Esophagus muscularis mucosa (tissue), 4 donors: ENCODE measurements at regions not wholly inside any gene's neighbourhood (a gene's known extent, or its start where the extent isn't known, plus 50 kb on each side); places are given as distances from the start of the nearest gene placed in this dataset.

Experiments
- DNase-seq: peaks from one replicate; pipeline ENCODE4 v3.0.0-alpha.2; 2017; ENCODE audit errors: extremely low spot score
- H3K27ac ChIP-seq, 4 donors: fragments of 200-600 bp; sonication (generic); replicated peaks in 1 of 4; 1 replicate in 3 of 4; 2 replicates in 1 of 4; pipeline ENCODE4 v1.5.1; 2016 to 2019; ENCODE audit warnings: mild to moderate bottlenecking in 1 of 4
- H3K27me3 ChIP-seq, 4 donors: fragments of 200-600 bp; sonication (generic); one replicate each; pipeline versions ENCODE4 v1.5.1 to v1.6.0; 2016 to 2019
- H3K36me3 ChIP-seq, 4 donors: fragments of 200-600 bp; sonication (generic); one replicate each; pipeline ENCODE4 v1.5.1; 2016 to 2019
- H3K4me1 ChIP-seq, 4 donors: fragments of 200-600 bp; sonication (generic); one replicate each; pipeline ENCODE4 v1.5.1; 2016 to 2019
- H3K4me3 ChIP-seq, 4 donors: fragments of 200-600 bp; sonication (generic); 1 replicate in 2 of 4; 2 replicates in 2 of 4; pipeline ENCODE4 v1.5.1; 2016 to 2019; ENCODE audit warnings: mild to moderate bottlenecking in 4 of 4, moderate library complexity in 1 of 4
- H3K9me3 ChIP-seq, 4 donors: fragments of 200-600 bp; sonication (generic); 1 replicate in 3 of 4; 2 replicates in 1 of 4; pipeline ENCODE4 v1.5.1; 2016 to 2019
- EP300 ChIP-seq: sonication (generic); formaldehyde crosslinking; IDR thresholded peaks from one replicate; pipeline ENCODE4 v1.6.1; 2017; ENCODE audit warnings: antibody characterized with exemption
- POLR2A ChIP-seq: fragments of 450-650 bp; IDR thresholded peaks from one replicate; pipeline ENCODE4 v1.6.1; 2017; ENCODE audit warnings: antibody characterized with exemption, moderate library complexity, mild to moderate bottlenecking, low read depth
- POLR2AphosphoS5 ChIP-seq, 2 donors: sonication (generic); formaldehyde crosslinking; IDR thresholded peaks; one replicate each; pipeline ENCODE4 v1.6.1; 2017; ENCODE audit warnings: antibody characterized with exemption in 2 of 2
- WGBS: methylation state at CpG from one replicate; pipeline ENCODE4 v1.1.5; 2018; 5-methylcytosine and 5-hydroxymethylcytosine counted together
- intact Hi-C: fragments of 100-400 bp; cut with DNase I; formaldehyde crosslinking; loops from one replicate; pipeline ENCODE4 v1.15.1; 2023
- TF ChIP-seq, protein P1 (sequence below), 3 experiments: fragments of 200-600 bp in 2 of 3; fragments of 450-650 bp in 1 of 3; sonication (generic) in 2 of 3; IDR thresholded peaks; one replicate each; pipeline ENCODE4 v1.5.1; 2017 to 2019; ENCODE audit warnings: antibody characterized with exemption in 3 of 3, mild to moderate bottlenecking in 2 of 3, moderate library complexity in 1 of 3

DNA sequence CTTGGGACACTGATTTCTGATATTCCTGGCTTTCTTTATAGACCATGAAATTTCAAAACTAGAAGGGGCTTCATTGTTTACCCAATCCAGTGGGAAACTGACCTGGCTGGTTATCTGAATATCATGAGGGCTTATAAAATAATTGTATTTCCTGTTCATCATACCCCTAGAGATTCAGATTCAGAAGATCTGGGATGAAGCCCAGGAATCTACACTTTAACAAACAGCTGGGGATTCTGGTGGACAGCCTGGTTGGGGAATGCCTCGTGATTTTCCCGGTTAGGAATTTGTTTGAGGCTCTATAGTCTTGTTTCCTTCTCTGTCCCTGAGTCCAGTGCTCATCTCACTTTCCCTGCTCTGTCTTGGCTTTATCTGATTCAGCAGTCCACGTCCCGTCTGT, 110.3 kb downstream of the ADRA2A start:
- no peak overlapping the region for H3K4me3 ChIP-seq
- H3K27me3 ChIP-seq: no peaks in the 10 kb centered on the region
- no peaks in the 10 kb centered on the region for H3K4me1 ChIP-seq
- H3K9me3 ChIP-seq: no peaks in the 10 kb centered on the region
- H3K27ac ChIP-seq: no peak overlapping the region
- TF ChIP-seq POLR2A: no peak
- TF ChIP-seq EP300: no peak
- TF ChIP-seq, protein P1, sequence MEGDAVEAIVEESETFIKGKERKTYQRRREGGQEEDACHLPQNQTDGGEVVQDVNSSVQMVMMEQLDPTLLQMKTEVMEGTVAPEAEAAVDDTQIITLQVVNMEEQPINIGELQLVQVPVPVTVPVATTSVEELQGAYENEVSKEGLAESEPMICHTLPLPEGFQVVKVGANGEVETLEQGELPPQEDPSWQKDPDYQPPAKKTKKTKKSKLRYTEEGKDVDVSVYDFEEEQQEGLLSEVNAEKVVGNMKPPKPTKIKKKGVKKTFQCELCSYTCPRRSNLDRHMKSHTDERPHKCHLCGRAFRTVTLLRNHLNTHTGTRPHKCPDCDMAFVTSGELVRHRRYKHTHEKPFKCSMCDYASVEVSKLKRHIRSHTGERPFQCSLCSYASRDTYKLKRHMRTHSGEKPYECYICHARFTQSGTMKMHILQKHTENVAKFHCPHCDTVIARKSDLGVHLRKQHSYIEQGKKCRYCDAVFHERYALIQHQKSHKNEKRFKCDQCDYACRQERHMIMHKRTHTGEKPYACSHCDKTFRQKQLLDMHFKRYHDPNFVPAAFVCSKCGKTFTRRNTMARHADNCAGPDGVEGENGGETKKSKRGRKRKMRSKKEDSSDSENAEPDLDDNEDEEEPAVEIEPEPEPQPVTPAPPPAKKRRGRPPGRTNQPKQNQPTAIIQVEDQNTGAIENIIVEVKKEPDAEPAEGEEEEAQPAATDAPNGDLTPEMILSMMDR (IDR thresholded peaks at IDR 0.05): no peak
- TF ChIP-seq POLR2AphosphoS5 (IDR thresholded peaks at IDR 0.05): no peak
- no peaks in the 10 kb centered on the region for H3K36me3 ChIP-seq
- no peak for DNase-seq
- intact Hi-C loops: no loop called here
- 56% methylated on average over 4 of the region's 4 CpGs for WGBS

DNA sequence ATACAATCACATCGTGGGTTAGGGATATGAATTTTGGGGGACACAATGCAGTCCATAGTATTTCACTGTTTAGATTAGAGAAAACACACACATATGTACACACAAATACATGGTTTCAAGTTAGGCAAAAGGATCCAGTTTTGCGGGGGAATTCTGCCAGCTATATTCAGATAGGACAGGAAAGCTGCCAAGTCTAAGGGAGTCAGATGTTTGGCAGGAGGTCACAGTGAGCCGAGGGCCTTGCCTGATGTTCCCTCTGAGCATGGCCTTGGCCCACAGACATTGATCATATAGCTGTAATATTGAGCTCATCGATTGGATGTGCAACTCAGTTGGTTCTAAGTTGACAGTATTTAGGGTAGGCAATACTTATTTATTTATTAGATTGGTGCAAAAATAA, 122.8 kb downstream of the ADRA2A start:
- no peaks in the 10 kb centered on the region for H3K9me3 ChIP-seq
- TF ChIP-seq POLR2A (no peak), POLR2AphosphoS5 (IDR thresholded peaks at IDR 0.05) (no peak), EP300 (no peak)
- TF ChIP-seq, protein P1 (IDR thresholded peaks at IDR 0.05): no peak
- no peak overlapping the region for H3K27ac ChIP-seq
- no peak for DNase-seq
- H3K36me3 ChIP-seq: no peaks in the 10 kb centered on the region
- H3K4me1 ChIP-seq: no peaks in the 10 kb centered on the region
- intact Hi-C loops: no loop called here
- no peaks in the 10 kb centered on the region for H3K27me3 ChIP-seq
- no peak overlapping the region for H3K4me3 ChIP-seq
- 77% methylated on average over 4 of the region's 4 CpGs for WGBS

DNA sequence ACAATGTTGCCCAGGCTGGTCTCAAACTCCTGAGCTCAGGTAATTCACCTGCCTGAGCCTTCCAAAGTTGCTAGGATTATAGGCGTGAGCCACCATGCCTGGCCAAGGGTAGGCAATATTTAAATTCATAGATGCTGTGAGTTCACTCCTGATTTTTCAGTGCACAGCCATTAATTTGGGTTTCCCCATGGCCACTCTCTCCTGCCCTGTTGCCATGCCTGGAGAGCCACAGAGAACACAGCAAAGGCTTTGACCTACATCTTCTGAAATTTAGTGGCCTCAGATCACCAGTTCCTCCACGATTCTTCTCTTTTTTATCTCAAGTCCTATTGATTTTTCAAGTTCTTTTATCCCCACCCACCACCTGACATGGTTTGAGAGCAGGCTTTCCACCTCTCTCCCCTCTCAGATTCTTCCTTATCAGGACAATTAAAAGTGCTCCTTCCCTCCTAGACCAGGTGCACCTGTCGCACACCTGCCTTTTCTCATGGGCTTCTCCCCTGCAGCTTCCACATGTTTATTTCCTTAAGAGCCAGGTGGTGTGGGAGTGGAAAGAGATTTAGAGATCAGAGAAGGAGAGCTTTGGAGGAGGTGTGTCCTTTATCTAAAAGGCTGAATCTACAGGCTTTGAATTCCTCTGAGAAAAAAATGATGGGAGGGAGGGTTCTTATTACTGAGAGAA, 123.8 kb downstream of the ADRA2A start:
- Histone ChIP-seq H3K4me3 (no peak overlapping the region), H3K27ac (no peak overlapping the region), H3K27me3 (no peaks in the 10 kb centered on the region), H3K4me1 (no peaks in the 10 kb centered on the region), H3K36me3 (no peaks in the 10 kb centered on the region), H3K9me3 (no peaks in the 10 kb centered on the region)
- WGBS: 82% methylated on average over 3 of the region's 3 CpGs
- TF ChIP-seq EP300 (no peak), POLR2AphosphoS5 (IDR thresholded peaks at IDR 0.05) (no peak), POLR2A (no peak)
- TF ChIP-seq, protein P1 (IDR thresholded peaks at IDR 0.05): no peak
- DNase-seq: peak; percentile 70
- intact Hi-C loops: no loop called here

DNA sequence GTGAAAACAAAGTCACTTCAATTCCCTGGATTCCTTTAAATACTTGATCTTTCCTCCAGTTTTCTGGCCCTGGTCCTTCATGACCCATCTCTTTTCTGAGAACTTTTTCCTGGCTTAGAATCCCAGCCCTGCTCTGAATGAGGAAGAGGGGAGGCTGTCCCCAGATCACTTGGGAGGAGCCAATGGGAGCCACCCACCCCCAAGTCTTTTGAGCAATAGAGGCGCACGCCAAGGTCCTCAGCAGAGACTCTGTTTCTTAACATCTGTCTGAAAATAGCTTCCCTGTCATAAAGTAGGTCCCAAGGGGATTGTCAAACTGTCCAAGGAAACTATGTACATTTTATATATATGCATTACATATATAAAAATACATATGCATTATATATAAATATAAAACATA, 126.8 kb downstream of the ADRA2A start:
- H3K4me3 ChIP-seq: no peak overlapping the region
- no peaks in the 10 kb centered on the region for H3K36me3 ChIP-seq
- H3K4me1 ChIP-seq: no peaks in the 10 kb centered on the region
- no peaks in the 10 kb centered on the region for H3K9me3 ChIP-seq
- H3K27me3 ChIP-seq: peaks cover 0 to 5% (median 0%) of the 10 kb centered on the region in 4 donors
- intact Hi-C loops: no loop called here
- WGBS: 86% methylated on average over 2 of the region's 2 CpGs
- no peak for TF ChIP-seq POLR2AphosphoS5 (IDR thresholded peaks at IDR 0.05)
- TF ChIP-seq, protein P1 (IDR thresholded peaks at IDR 0.05): no peak
- TF ChIP-seq POLR2A: no peak
- no peak for TF ChIP-seq EP300
- H3K27ac ChIP-seq: no peak overlapping the region
- peak; percentile 60 for DNase-seq

DNA sequence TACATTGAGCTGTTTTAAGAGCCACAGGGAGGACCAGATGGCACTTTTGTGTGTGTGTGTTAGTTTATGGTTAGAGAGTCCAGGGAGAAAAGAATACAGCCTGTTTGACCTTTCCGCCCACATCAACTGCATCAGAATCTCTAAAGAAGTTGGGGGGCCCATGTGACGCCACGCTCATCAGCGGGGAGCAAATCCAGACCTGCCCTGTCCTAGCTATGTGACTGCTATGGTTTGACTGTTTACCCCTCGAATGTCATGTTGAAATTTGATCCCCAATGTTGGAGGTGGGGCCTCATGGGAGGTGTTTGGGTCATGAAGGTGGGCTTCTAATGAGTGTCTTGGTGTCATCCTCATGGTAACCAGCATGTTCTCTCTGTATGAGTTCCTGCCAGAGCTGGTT, 128.0 kb downstream of the ADRA2A start:
- H3K27ac ChIP-seq: no peak overlapping the region
- intact Hi-C loops: no loop called here
- H3K4me3 ChIP-seq: no peak overlapping the region
- H3K27me3 ChIP-seq: peaks cover 0 to 5% (median 0%) of the 10 kb centered on the region in 4 donors
- no peaks in the 10 kb centered on the region for H3K9me3 ChIP-seq
- H3K4me1 ChIP-seq: no peaks in the 10 kb centered on the region
- WGBS: 57% methylated on average over 5 of the region's 5 CpGs
- no peak for TF ChIP-seq POLR2AphosphoS5 (IDR thresholded peaks at IDR 0.05)
- TF ChIP-seq POLR2A: no peak
- DNase-seq: peak; percentile 78
- no peaks in the 10 kb centered on the region for H3K36me3 ChIP-seq
